ENCODE measurements at regions not wholly inside any gene's neighbourhood (a gene's known extent, or its start where the extent isn't known, plus 50 kb on each side); places are given as distances from the start of the nearest gene placed in this dataset.

- TF ChIP-seq PBX3 (CRISPR knock-in tag; IDR thresholded peaks at IDR 0.05; ENCODE audit: borderline replicate concordance) (no peak), ZGPAT (CRISPR knock-in tag; IDR thresholded peaks at IDR 0.05) (peak; percentile 96), CHD4 (IDR thresholded peaks at IDR 0.05; ENCODE audit: borderline replicate concordance, low read length) (no peak), ZNF841 (CRISPR knock-in tag; IDR thresholded peaks at IDR 0.05; ENCODE audit: borderline replicate concordance) (no peak), ZNF772 (CRISPR knock-in tag; IDR thresholded peaks at IDR 0.05) (peak; percentile 91), TRAFD1 (CRISPR knock-in tag; IDR thresholded peaks at IDR 0.05; ENCODE audit: borderline replicate concordance) (no peak), MYNN (CRISPR knock-in tag; IDR thresholded peaks at IDR 0.05; ENCODE audit: low read depth) (no peak; the same call in 1 of the 2 replicates), ZNF318 (CRISPR knock-in tag; IDR thresholded peaks at IDR 0.05) (no peak), PRDM4 (CRISPR knock-in tag; IDR thresholded peaks at IDR 0.05; ENCODE audit: borderline replicate concordance) (no peak)
These were observed 139.4 kb upstream of the SHH start (continued) for GRCh38 chr7:155951554-155952158.

Data from HepG2 (cell line).